Esophagus squamous epithelium (tissue), 5 donors: ENCODE measurements at regions not wholly inside any gene's neighbourhood (a gene's known extent, or its start where the extent isn't known, plus 50 kb on each side); places are given as distances from the start of the nearest gene placed in this dataset.
"Not testable (repeated sequence)": the region's sequence is repeated elsewhere in the genome, so short reads cannot be mapped to it uniquely, and the experiment has no call there.

ENCODE experiments used
- DNase-seq: peaks from one replicate; lab custom pipeline; 2025; lab: John Stamatoyannopoulos, UW
- H3K27ac ChIP-seq, 4 donors: fragments of 200-600 bp; sonication (generic); one replicate each; pipeline ENCODE4 v1.5.1; 2016 to 2019; ENCODE audit warnings: mild to moderate bottlenecking in 1 of 4
- H3K27me3 ChIP-seq, 4 donors: fragments of 200-600 bp; sonication (generic); 1 replicate in 3 of 4; 2 replicates in 1 of 4; pipeline versions ENCODE4 v1.5.1 to v1.6.0; 2017 to 2021; ENCODE audit warnings: antibody characterized with exemption in 1 of 4
- H3K36me3 ChIP-seq, 3 donors: fragments of 200-600 bp; sonication (generic); one replicate each; pipeline ENCODE4 v1.5.1; 2016 to 2019
- H3K4me1 ChIP-seq, 3 donors: fragments of 200-600 bp; sonication (generic); one replicate each; pipeline ENCODE4 v1.5.1; 2017 to 2019
- H3K4me3 ChIP-seq, 4 donors: fragments of 200-600 bp; sonication (generic); 1 replicate in 3 of 4; 2 replicates in 1 of 4; pipeline ENCODE4 v1.5.1; 2016 to 2019; ENCODE audit warnings: mild to moderate bottlenecking in 2 of 4, moderate library complexity in 1 of 4
- H3K9me3 ChIP-seq, 3 donors: fragments of 200-600 bp; sonication (generic); one replicate each; pipeline ENCODE4 v1.5.1; 2016 to 2019
- POLR2A ChIP-seq, 4 donors: fragments of 450-650 bp; IDR thresholded peaks; one replicate each; pipeline ENCODE4 v1.6.1; 2017; ENCODE audit warnings: antibody characterized with exemption in 4 of 4, mild to moderate bottlenecking in 4 of 4, moderate library complexity in 3 of 4
- WGBS, 2 donors: methylation state at CpG; one replicate each; pipeline ENCODE4 v1.1.5; 2018; 5-methylcytosine and 5-hydroxymethylcytosine counted together
- intact Hi-C: fragments of 100-400 bp; cut with DNase I; formaldehyde crosslinking; loops from one replicate; pipeline ENCODE4 v1.15.0; 2022
- TF ChIP-seq, protein P1 (sequence below), 6 experiments: fragments of 450-650 bp in 4 of 6; fragments of 200-600 bp in 2 of 6; sonication (generic) in 2 of 6; IDR thresholded peaks; one replicate each; pipeline ENCODE4 v1.5.1; 2016 to 2019; ENCODE audit warnings: antibody characterized with exemption in 6 of 6, mild to moderate bottlenecking in 4 of 6, moderate library complexity in 4 of 6
- donor health status: DM: yes; HTN: yes; CAD: no.

GRCh38 chr1:112111734-112112133 is 122.3 kb upstream of the KCND3 start:
- Histone ChIP-seq H3K4me1 (peaks cover 0 to 21% (median 0%) of the 10 kb centered on the region in 3 donors), H3K4me3 (no peak overlapping the region), H3K27ac (no peak overlapping the region), H3K9me3 (no peaks in the 10 kb centered on the region), H3K27me3 (no peaks in the 10 kb centered on the region), H3K36me3 (no peaks in the 10 kb centered on the region)
- TF ChIP-seq, protein P1, sequence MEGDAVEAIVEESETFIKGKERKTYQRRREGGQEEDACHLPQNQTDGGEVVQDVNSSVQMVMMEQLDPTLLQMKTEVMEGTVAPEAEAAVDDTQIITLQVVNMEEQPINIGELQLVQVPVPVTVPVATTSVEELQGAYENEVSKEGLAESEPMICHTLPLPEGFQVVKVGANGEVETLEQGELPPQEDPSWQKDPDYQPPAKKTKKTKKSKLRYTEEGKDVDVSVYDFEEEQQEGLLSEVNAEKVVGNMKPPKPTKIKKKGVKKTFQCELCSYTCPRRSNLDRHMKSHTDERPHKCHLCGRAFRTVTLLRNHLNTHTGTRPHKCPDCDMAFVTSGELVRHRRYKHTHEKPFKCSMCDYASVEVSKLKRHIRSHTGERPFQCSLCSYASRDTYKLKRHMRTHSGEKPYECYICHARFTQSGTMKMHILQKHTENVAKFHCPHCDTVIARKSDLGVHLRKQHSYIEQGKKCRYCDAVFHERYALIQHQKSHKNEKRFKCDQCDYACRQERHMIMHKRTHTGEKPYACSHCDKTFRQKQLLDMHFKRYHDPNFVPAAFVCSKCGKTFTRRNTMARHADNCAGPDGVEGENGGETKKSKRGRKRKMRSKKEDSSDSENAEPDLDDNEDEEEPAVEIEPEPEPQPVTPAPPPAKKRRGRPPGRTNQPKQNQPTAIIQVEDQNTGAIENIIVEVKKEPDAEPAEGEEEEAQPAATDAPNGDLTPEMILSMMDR (IDR thresholded peaks at IDR 0.05), result no peak
- TF ChIP-seq POLR2A (IDR thresholded peaks at IDR 0.05), result no peak
- no peak for DNase-seq
- 50 to 75% methylated on average over 1 of the region's 1 CpG for WGBS, 2 donors
- intact Hi-C loops, result no loop called here

DNA sequence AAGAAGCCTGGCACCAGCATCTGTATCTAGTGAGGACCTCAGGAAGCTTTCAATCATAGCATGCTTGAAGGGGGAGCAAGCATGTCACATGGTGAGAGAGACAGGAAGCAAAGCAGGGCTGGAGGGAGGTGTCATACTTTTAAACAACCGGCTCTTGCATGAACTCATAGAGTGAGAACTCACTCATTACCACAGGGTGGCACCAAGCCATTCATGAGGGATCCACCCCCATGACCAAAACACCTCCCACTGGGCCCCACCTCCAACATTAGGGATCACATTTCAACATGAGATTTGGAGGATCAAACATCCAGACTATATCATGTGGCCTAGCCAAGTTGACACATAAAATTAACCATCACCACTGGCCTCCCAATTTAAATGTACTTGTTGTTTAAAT is 125.1 kb upstream of the KCND3 start:
- Histone ChIP-seq H3K36me3 (no peaks in the 10 kb centered on the region), H3K4me1 (peaks cover 0 to 21% (median 0%) of the 10 kb centered on the region in 3 donors), H3K27ac (no peak overlapping the region), H3K9me3 (no peaks in the 10 kb centered on the region), H3K4me3 (no peak overlapping the region), H3K27me3 (no peaks in the 10 kb centered on the region)
- intact Hi-C loops, result no loop called here
- TF ChIP-seq, protein P1 (IDR thresholded peaks at IDR 0.05), result no peak
- TF ChIP-seq POLR2A (IDR thresholded peaks at IDR 0.05), result no peak
- DNase-seq, result no peak
- WGBS, 2 donors, result 18 to 25% methylated on average over 1 of the region's 1 CpG

DNA sequence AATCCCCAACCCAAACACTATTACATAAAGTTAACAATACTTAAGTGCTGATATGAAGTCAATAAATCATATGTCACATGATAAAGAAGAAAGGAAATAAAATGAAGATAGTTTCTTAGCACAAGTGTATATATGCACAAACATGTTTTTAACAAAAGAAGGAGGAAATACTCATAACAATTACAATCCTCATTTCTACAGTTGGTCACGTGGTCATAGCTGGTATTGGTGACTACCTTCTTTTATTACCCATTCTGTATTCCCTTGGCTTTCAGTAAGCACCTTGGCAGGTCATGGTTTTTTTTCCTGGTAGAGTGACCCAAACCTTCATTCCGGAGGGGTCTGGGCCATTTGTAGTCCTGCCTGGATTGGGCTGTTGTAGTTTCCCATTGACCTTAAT is 137.1 kb upstream of the KCND3 start:
- TF ChIP-seq, protein P1 (IDR thresholded peaks at IDR 0.05), result no peak
- TF ChIP-seq POLR2A (IDR thresholded peaks at IDR 0.05), result no peak
- no peaks in the 10 kb centered on the region for H3K4me1 ChIP-seq
- intact Hi-C loops, result no loop called here
- 74 to 80% methylated on average over 2 of the region's 2 CpGs for WGBS, 2 donors
- no peaks in the 10 kb centered on the region for H3K27me3 ChIP-seq
- H3K27ac ChIP-seq, result no peak overlapping the region
- H3K9me3 ChIP-seq, result no peaks in the 10 kb centered on the region
- DNase-seq, result no peak
- no peaks in the 10 kb centered on the region for H3K36me3 ChIP-seq
- H3K4me3 ChIP-seq, result no peak overlapping the region

- H3K4me3 ChIP-seq, H3K9me3 ChIP-seq, DNase-seq, H3K36me3 ChIP-seq, intact Hi-C loops, H3K27ac ChIP-seq, H3K27me3 ChIP-seq, H3K4me1 ChIP-seq: not testable (repeated sequence)
- 74 to 100% methylated on average over 2 of the region's 2 CpGs for WGBS, 2 donors
These were observed 138.1 kb upstream of the KCND3 start for GRCh38 chr1:112127606-112128005.

GRCh38 chr1:112133487-112133886 is 144.0 kb upstream of the KCND3 start:
- Histone ChIP-seq H3K4me3 (no peak overlapping the region), H3K27ac (no peak overlapping the region), H3K36me3 (no peaks in the 10 kb centered on the region), H3K9me3 (no peaks in the 10 kb centered on the region), H3K4me1 (no peaks in the 10 kb centered on the region), H3K27me3 (peaks cover 0 to 13% (median 0%) of the 10 kb centered on the region in 4 donors)
- no peak for TF ChIP-seq POLR2A (IDR thresholded peaks at IDR 0.05)
- TF ChIP-seq, protein P1 (IDR thresholded peaks at IDR 0.05), result no peak
- 83 to 93% methylated on average over 1 of the region's 1 CpG for WGBS, 2 donors
- DNase-seq, result no peak
- intact Hi-C loops, result no loop called here

DNA sequence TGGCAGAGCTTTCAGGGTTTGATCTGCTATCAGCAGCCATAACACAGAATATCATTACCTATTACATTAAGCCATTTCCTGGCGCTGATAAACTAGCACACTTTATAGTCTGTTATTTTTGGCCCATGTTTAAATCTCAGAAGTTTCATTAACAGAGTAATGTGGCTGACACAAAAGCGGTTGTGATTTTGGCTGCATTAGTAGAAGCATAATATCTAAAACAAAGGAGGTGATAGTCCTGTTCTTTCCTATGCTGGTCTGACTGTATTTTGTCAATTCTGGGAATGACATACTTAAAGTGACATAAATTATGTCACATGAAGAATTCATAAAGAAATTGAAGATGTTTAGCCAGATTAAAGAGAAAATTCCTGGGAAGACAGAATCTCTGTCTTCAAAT is 151.3 kb upstream of the KCND3 start:
- Histone ChIP-seq H3K27me3 (peaks cover 0 to 38% (median 0%) of the 10 kb centered on the region in 4 donors), H3K36me3 (no peaks in the 10 kb centered on the region), H3K9me3 (no peaks in the 10 kb centered on the region), H3K4me3 (no peak overlapping the region), H3K4me1 (no peaks in the 10 kb centered on the region), H3K27ac (no peak overlapping the region)
- DNase-seq, result no peak
- 38 to 42% methylated on average over 2 of the region's 2 CpGs for WGBS, 2 donors
- TF ChIP-seq, protein P1 (IDR thresholded peaks at IDR 0.05), result no peak
- TF ChIP-seq POLR2A (IDR thresholded peaks at IDR 0.05), result no peak
- intact Hi-C loops, result no loop called here
